CD14-positive monocyte (primary cell): ENCODE measurements at regions not wholly inside any gene's neighbourhood (a gene's known extent, or its start where the extent isn't known, plus 50 kb on each side); places are given as distances from the start of the nearest gene placed in this dataset.

Source experiments
- DNase-seq, 3 donors: peaks; one replicate each; pipeline ENCODE4 v3.0.0-alpha.2; 2011 to 2022
- H2AFZ ChIP-seq: 2 replicates; pipeline ENCODE4 v1.6.0; 2012; ENCODE audit warnings: mild to moderate bottlenecking, low read depth, low read length, inconsistent platforms; ENCODE audit not compliant: insufficient read depth, poor library complexity, severe bottlenecking
- H3K27ac ChIP-seq, 2 donors: 1 replicate in 1 of 2; 2 replicates in 1 of 2; pipeline ENCODE4 v1.5.1; 2012 to 2013; ENCODE audit warnings: low read length in 2 of 2, control low read depth in 1 of 2, inconsistent platforms in 1 of 2, low read depth in 1 of 2, mild to moderate bottlenecking in 1 of 2
- H3K27me3 ChIP-seq, 2 donors: one replicate each; pipeline versions ENCODE4 v1.6.0 to v1.6.1; 2011 to 2013; ENCODE audit warnings: low read length in 2 of 2; ENCODE audit not compliant: control insufficient read depth in 2 of 2, insufficient read depth in 2 of 2
- H3K36me3 ChIP-seq, 2 donors: replicated peaks in 1 of 2; 1 replicate in 1 of 2; 2 replicates in 1 of 2; pipeline versions ENCODE4 v1.5.1 to v1.6.1; 2012 to 2013; ENCODE audit warnings: low read length in 2 of 2, control low read depth in 1 of 2, inconsistent platforms in 1 of 2, mild to moderate bottlenecking in 1 of 2; ENCODE audit not compliant: insufficient read depth in 2 of 2, control insufficient read depth in 1 of 2
- H3K4me1 ChIP-seq, 2 donors: 1 replicate in 1 of 2; 2 replicates in 1 of 2; pipeline versions ENCODE4 v1.5.1 to v1.6.1; 2012 to 2013; ENCODE audit warnings: low read length in 2 of 2, control low read depth in 1 of 2, inconsistent platforms in 1 of 2, mild to moderate bottlenecking in 1 of 2, moderate library complexity in 1 of 2; ENCODE audit not compliant: insufficient read depth in 2 of 2, control insufficient read depth in 1 of 2
- H3K4me2 ChIP-seq: replicated peaks from 2 replicates; pipeline ENCODE3; 2012; ENCODE audit warnings: low read length, moderate library complexity, mild to moderate bottlenecking; ENCODE audit not compliant: poor library complexity, severe bottlenecking; ENCODE audit errors: extremely low read depth
- H3K4me3 ChIP-seq, 3 experiments: fragments of 200-600 bp in 1 of 3; sonication (generic) in 1 of 3; replicated peaks in 1 of 3; 1 replicate in 2 of 3; 2 replicates in 1 of 3; pipeline ENCODE4 v1.5.1; 2011 to 2013; ENCODE audit warnings: low read length in 3 of 3, mild to moderate bottlenecking in 3 of 3, control low read depth in 2 of 3, low read depth in 2 of 3, inconsistent platforms in 1 of 3, moderate library complexity in 1 of 3
- H3K79me2 ChIP-seq: 2 replicates; pipeline ENCODE4 v1.6.0; 2012; ENCODE audit warnings: mild to moderate bottlenecking, control low read depth, inconsistent platforms, low read length, moderate library complexity; ENCODE audit not compliant: insufficient read depth
- H3K9ac ChIP-seq: 2 replicates; pipeline ENCODE4 v1.6.0; 2017; ENCODE audit warnings: low read length, mild to moderate bottlenecking; ENCODE audit not compliant: insufficient read depth, poor library complexity, severe bottlenecking
- H3K9me3 ChIP-seq, 2 donors: replicated peaks in 1 of 2; 1 replicate in 1 of 2; 2 replicates in 1 of 2; pipeline versions ENCODE4 v1.5.1 to v1.6.1; 2012 to 2013; ENCODE audit warnings: low read length in 2 of 2, control low read depth in 1 of 2; ENCODE audit not compliant: control insufficient read depth in 1 of 2, insufficient read depth in 1 of 2
- H4K20me1 ChIP-seq: 2 replicates; pipeline ENCODE4 v1.6.0; 2012; ENCODE audit warnings: mild to moderate bottlenecking, low read length, control low read depth, moderate library complexity; ENCODE audit not compliant: insufficient read depth
- H3K27ac Mint-ChIP-seq, 7 donors: one replicate each; pipeline ENCODE4 v1.8.0; 2020; ENCODE audit warnings: mild to moderate bottlenecking in 7 of 7, mixed read lengths in 7 of 7, moderate library complexity in 6 of 7, inconsistent platforms in 2 of 7
- H3K27me3 Mint-ChIP-seq, 3 donors: one replicate each; pipeline ENCODE4 v1.8.0; 2021 to 2022; ENCODE audit warnings: low read depth in 3 of 3, mild to moderate bottlenecking in 3 of 3, mixed read lengths in 3 of 3, moderate library complexity in 3 of 3, inconsistent platforms in 1 of 3
- H3K36me3 Mint-ChIP-seq, 2 donors: one replicate each; pipeline ENCODE4 v1.8.0; 2020; ENCODE audit warnings: mixed read lengths in 2 of 2, inconsistent platforms in 1 of 2, mild to moderate bottlenecking in 1 of 2
- H3K4me1 Mint-ChIP-seq: one replicate; pipeline ENCODE4 v1.8.0; 2020; ENCODE audit warnings: mild to moderate bottlenecking, mixed read lengths
- H3K4me3 Mint-ChIP-seq, 2 donors: one replicate each; pipeline ENCODE4 v1.8.0; 2020; ENCODE audit warnings: mild to moderate bottlenecking in 2 of 2, mixed read lengths in 2 of 2, moderate library complexity in 1 of 2
- H3K9me3 Mint-ChIP-seq, 7 donors: one replicate each; pipeline ENCODE4 v1.8.0; 2020 to 2022; ENCODE audit warnings: mixed read lengths in 7 of 7, mild to moderate bottlenecking in 6 of 7, moderate library complexity in 6 of 7, inconsistent platforms in 2 of 7
- CTCF ChIP-seq: fragments of 200-600 bp; IDR thresholded peaks from one replicate; pipeline ENCODE4 v1.8.0; 2022; ENCODE audit warnings: antibody characterized with exemption, mild to moderate bottlenecking
- intact Hi-C, 2 donors: fragments of 100-400 bp; cut with micrococcal nuclease; formaldehyde crosslinking; loops; one replicate each; pipeline versions ENCODE4 v1.15.0 to v1.15.1; 2023

GRCh38 chr6:65803186-65803585, 96.2 kb upstream of the EYS start:
- no peak overlapping the region for H3K27ac ChIP-seq
- no peak for DNase-seq
- Mint-ChIP-seq H3K36me3 (no peaks in the 10 kb centered on the region), H3K9me3 (peaks cover 0 to 2% (median 0%) of the 10 kb centered on the region in 7 donors), H3K27me3 (no peaks in the 10 kb centered on the region), H3K4me1 (no peaks in the 10 kb centered on the region), H3K4me3 (no peak overlapping the region), H3K27ac (no peak overlapping the region)
- intact Hi-C loops, result no loop called here
- H2AFZ ChIP-seq, result no peak overlapping the region
- H3K79me2 ChIP-seq, result no peaks in the 10 kb centered on the region
- no peak overlapping the region for H3K9ac ChIP-seq
- no peak overlapping the region for H3K4me2 ChIP-seq
- no peak for TF ChIP-seq CTCF
- no peaks in the 10 kb centered on the region for H3K4me1 ChIP-seq
- H3K9me3 ChIP-seq, result no peaks in the 10 kb centered on the region
- no peaks in the 10 kb centered on the region for H3K36me3 ChIP-seq
- H3K4me3 ChIP-seq, result no peak overlapping the region
- H3K27me3 ChIP-seq, result no peaks in the 10 kb centered on the region
- no peaks in the 10 kb centered on the region for H4K20me1 ChIP-seq

GRCh38 chr6:65799389-65799788, 92.4 kb upstream of the EYS start:
- Mint-ChIP-seq H3K27ac (no peak overlapping the region), H3K9me3 (peaks cover 0 to 2% (median 0%) of the 10 kb centered on the region in 7 donors), H3K36me3 (no peaks in the 10 kb centered on the region), H3K27me3 (no peaks in the 10 kb centered on the region), H3K4me1 (no peaks in the 10 kb centered on the region), H3K4me3 (no peak overlapping the region)
- TF ChIP-seq CTCF, result no peak
- Histone ChIP-seq H3K9me3 (no peaks in the 10 kb centered on the region), H3K4me3 (no peak overlapping the region), H3K27ac (no peak overlapping the region), H2AFZ (no peak overlapping the region), H3K36me3 (no peaks in the 10 kb centered on the region), H4K20me1 (no peaks in the 10 kb centered on the region), H3K9ac (no peak overlapping the region), H3K4me2 (no peak overlapping the region), H3K4me1 (no peaks in the 10 kb centered on the region), H3K27me3 (no peaks in the 10 kb centered on the region), H3K79me2 (no peaks in the 10 kb centered on the region)
- no peak for DNase-seq
- intact Hi-C loops, result no loop called here
